KMS-11 (cell line): ENCODE measurements at regions not wholly inside any gene's neighbourhood (a gene's known extent, or its start where the extent isn't known, plus 50 kb on each side); places are given as distances from the start of the nearest gene placed in this dataset.

ENCODE experiments used
- H2AFZ ChIP-seq: fragments of 200-600 bp; sonication (generic); 2 replicates; pipeline ENCODE4 v1.6.1; 2016; ENCODE audit warnings: antibody characterized with exemption, mixed run types, low read depth
- H3K27ac ChIP-seq: fragments of 200-600 bp; sonication (generic); 2 replicates; pipeline ENCODE4 v1.6.1; 2016; ENCODE audit warnings: mild to moderate bottlenecking, mixed run types
- H3K27me3 ChIP-seq: fragments of 200-600 bp; sonication (generic); 2 replicates; pipeline ENCODE4 v1.6.1; 2017; ENCODE audit warnings: mild to moderate bottlenecking, low read depth, mixed run types, moderate library complexity; ENCODE audit not compliant: insufficient read depth
- H3K36me3 ChIP-seq: fragments of 200-600 bp; sonication (generic); 2 replicates; pipeline ENCODE4 v1.6.1; 2017; ENCODE audit warnings: mild to moderate bottlenecking, mixed run types; ENCODE audit not compliant: insufficient read depth
- H3K4me1 ChIP-seq: fragments of 200-600 bp; sonication (generic); 2 replicates; pipeline ENCODE4 v1.6.1; 2016; ENCODE audit warnings: mild to moderate bottlenecking, low read depth, mixed run types; ENCODE audit not compliant: poor library complexity, severe bottlenecking
- H3K4me2 ChIP-seq: fragments of 200-600 bp; sonication (generic); 2 replicates; pipeline ENCODE4 v1.7.0; 2016; ENCODE audit warnings: mild to moderate bottlenecking, mixed run types
- H3K4me3 ChIP-seq: fragments of 200-600 bp; sonication (generic); IDR thresholded peaks from 2 replicates; pipeline ENCODE4 v1.6.1; 2017; ENCODE audit warnings: low read depth, low read length, mixed read lengths; ENCODE audit not compliant: insufficient read depth
- H3K79me2 ChIP-seq: fragments of 200-600 bp; sonication (generic); 2 replicates; pipeline ENCODE4 v1.6.1; 2016; ENCODE audit warnings: low read depth, mixed run types; ENCODE audit not compliant: insufficient read depth
- H3K9ac ChIP-seq: fragments of 200-600 bp; sonication (generic); 2 replicates; pipeline ENCODE4 v1.6.1; 2016; ENCODE audit warnings: mild to moderate bottlenecking, mixed run types
- H4K20me1 ChIP-seq: fragments of 200-600 bp; sonication (generic); 2 replicates; pipeline ENCODE4 v1.6.1; 2016; ENCODE audit warnings: mild to moderate bottlenecking, mixed run types; ENCODE audit not compliant: insufficient read depth
- TF ChIP-seq, protein P1 (sequence below): fragments of 200-600 bp; sonication (generic); conservative IDR thresholded peaks from 2 replicates; pipeline ENCODE4 v1.6.1; 2017; ENCODE audit warnings: low read depth, mild to moderate bottlenecking, antibody characterized with exemption, low read length, moderate library complexity, mixed read lengths

DNA sequence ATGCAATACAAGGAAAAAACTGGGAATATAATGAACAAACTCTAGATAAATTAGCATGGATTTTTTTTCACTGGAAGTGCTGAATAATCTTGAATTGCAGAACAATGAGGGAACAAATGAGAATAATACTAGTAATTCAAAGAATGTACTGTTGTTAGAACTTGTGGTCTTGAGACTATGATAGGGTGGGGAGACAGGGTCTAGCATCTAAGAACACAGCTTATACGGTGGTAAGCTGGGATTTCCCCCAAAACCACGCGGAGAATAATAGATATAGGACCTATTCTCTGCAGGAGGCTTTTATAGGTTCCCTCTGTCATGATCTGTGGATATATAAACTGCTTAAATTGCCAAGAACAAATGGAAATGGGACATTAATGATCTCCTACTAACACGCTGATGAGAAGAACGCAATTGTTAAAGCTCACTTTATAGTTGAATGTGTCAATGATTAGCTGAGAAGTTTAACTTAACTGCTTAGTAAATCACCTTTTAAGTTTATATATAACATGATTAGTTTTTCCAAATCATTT, 692.3 kb downstream of the ZPLD1 start:
- no peak overlapping the region for H3K9ac ChIP-seq
- TF ChIP-seq, protein P1, sequence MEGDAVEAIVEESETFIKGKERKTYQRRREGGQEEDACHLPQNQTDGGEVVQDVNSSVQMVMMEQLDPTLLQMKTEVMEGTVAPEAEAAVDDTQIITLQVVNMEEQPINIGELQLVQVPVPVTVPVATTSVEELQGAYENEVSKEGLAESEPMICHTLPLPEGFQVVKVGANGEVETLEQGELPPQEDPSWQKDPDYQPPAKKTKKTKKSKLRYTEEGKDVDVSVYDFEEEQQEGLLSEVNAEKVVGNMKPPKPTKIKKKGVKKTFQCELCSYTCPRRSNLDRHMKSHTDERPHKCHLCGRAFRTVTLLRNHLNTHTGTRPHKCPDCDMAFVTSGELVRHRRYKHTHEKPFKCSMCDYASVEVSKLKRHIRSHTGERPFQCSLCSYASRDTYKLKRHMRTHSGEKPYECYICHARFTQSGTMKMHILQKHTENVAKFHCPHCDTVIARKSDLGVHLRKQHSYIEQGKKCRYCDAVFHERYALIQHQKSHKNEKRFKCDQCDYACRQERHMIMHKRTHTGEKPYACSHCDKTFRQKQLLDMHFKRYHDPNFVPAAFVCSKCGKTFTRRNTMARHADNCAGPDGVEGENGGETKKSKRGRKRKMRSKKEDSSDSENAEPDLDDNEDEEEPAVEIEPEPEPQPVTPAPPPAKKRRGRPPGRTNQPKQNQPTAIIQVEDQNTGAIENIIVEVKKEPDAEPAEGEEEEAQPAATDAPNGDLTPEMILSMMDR: no peak
- no peaks in the 10 kb centered on the region for H3K36me3 ChIP-seq
- no peaks in the 10 kb centered on the region for H3K79me2 ChIP-seq
- no peak overlapping the region for H2AFZ ChIP-seq
- no peaks in the 10 kb centered on the region for H4K20me1 ChIP-seq
- H3K4me1 ChIP-seq: peaks cover 28% of the 10 kb centered on the region
- no peak overlapping the region for H3K27ac ChIP-seq
- H3K4me3 ChIP-seq: no peak overlapping the region
- no peaks in the 10 kb centered on the region for H3K27me3 ChIP-seq
- H3K4me2 ChIP-seq: no peak overlapping the region

DNA sequence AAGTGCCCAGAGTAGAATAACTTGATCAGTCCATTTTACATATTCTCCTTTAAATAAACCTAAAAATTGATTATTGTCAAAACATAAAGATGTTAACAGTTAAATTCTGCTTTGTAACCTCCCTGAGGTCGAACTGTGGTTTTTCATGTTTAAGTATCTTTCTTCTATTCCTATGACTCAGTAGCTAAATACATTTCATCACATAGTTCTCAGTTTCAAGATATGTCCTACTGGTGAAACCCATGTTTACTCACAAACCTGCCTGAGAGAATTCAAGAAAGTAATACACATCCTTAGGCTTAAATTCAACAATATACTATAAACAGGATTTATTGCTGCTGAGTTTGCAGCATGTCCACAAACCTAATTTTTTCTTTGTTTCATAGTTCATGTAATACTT, 692.9 kb downstream of the ZPLD1 start:
- TF ChIP-seq, protein P1: no peak
- no peaks in the 10 kb centered on the region for H4K20me1 ChIP-seq
- H3K79me2 ChIP-seq: no peaks in the 10 kb centered on the region
- H3K36me3 ChIP-seq: no peaks in the 10 kb centered on the region
- no peak overlapping the region for H3K4me2 ChIP-seq
- H3K9ac ChIP-seq: no peak overlapping the region
- peaks cover 28% of the 10 kb centered on the region for H3K4me1 ChIP-seq
- no peak overlapping the region for H3K4me3 ChIP-seq
- no peak overlapping the region for H2AFZ ChIP-seq
- no peaks in the 10 kb centered on the region for H3K27me3 ChIP-seq
- H3K27ac ChIP-seq: no peak overlapping the region

DNA sequence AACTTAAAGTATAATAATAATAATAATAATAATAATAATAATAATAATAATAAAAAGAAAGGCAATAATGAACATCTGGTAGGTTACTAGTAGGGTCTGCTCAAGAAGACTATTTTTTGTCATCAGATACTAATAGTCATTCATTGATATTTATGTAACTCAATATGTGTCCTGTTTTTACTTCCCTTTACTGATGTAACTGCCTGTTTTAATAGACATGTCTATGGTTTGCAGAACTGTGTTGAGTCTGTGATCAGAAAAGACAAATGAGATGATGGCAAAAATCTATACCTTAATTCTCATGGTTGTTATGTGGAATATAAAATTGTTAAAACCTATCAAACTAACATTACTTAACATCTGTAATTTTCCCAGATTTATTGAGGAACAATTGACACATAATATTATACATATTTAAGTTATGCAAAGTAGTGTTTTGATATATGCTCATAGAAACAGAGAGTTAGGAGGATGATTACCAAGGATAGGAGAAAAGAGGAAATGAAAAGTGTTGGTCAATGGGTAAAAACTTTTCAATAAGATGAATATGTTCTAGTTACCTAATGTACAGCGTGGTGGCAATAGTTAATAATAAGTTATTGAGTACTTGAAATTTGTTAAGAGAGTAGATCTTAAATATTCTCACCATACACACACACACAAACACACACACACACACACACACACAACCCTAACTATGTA, 699.4 kb downstream of the ZPLD1 start:
- H3K4me2 ChIP-seq: no peak overlapping the region
- H3K27me3 ChIP-seq: no peaks in the 10 kb centered on the region

DNA sequence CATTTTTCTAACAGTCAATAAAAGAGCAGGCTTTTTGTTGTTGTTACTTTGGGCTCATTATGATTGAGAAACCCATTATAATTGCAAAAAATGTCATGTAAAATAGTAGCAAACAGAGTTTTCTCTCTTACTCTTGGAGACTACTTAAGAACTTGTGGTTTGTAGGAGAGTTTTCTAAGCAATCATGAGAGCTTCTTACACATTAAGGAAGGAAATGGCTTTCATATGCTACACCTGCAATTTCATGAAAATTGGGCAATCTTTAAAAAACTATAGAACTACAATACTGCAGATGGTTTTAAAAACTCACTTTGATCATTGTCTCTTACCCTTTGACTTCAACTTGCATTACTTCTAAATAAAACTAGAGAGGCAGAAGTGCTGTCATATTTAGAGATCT, 701.8 kb downstream of the ZPLD1 start:
- H3K4me1 ChIP-seq: peaks cover 13% of the 10 kb centered on the region
- no peak overlapping the region for H2AFZ ChIP-seq
- H3K27ac ChIP-seq: no peak overlapping the region
- TF ChIP-seq, protein P1: no peak
- no peaks in the 10 kb centered on the region for H3K79me2 ChIP-seq
- H3K27me3 ChIP-seq: no peaks in the 10 kb centered on the region
- no peak overlapping the region for H3K4me2 ChIP-seq
- no peak overlapping the region for H3K4me3 ChIP-seq
- no peaks in the 10 kb centered on the region for H3K36me3 ChIP-seq
- H3K9ac ChIP-seq: no peak overlapping the region
- no peaks in the 10 kb centered on the region for H4K20me1 ChIP-seq

More for the DNA sequence above, 699.4 kb downstream of the ZPLD1 start:
- Histone ChIP-seq H4K20me1 (no peaks in the 10 kb centered on the region), H2AFZ (no peak overlapping the region), H3K36me3 (no peaks in the 10 kb centered on the region), H3K4me3 (no peak overlapping the region), H3K79me2 (no peaks in the 10 kb centered on the region), H3K4me1 (peaks cover 13% of the 10 kb centered on the region), H3K27ac (no peak overlapping the region), H3K9ac (no peak overlapping the region)
- TF ChIP-seq, protein P1: no peak
